HUES48 (cell line): ENCODE measurements at regions not wholly inside any gene's neighbourhood (a gene's known extent, or its start where the extent isn't known, plus 50 kb on each side); places are given as distances from the start of the nearest gene placed in this dataset.

Source experiments
- H3K27ac ChIP-seq: one replicate; pipeline ENCODE4 v1.7.0; 2013; ENCODE audit warnings: low read depth, low read length, inconsistent platforms
- H3K27me3 ChIP-seq: 2 replicates; pipeline ENCODE4 v1.6.1; 2013; ENCODE audit warnings: mild to moderate bottlenecking, low read length; ENCODE audit not compliant: control insufficient read depth, insufficient read depth
- H3K36me3 ChIP-seq: 2 replicates; pipeline ENCODE4 v1.6.1; 2013; ENCODE audit warnings: low read length; ENCODE audit not compliant: control insufficient read depth, insufficient read depth
- H3K4me1 ChIP-seq: 2 replicates; pipeline ENCODE4 v1.6.1; 2013; ENCODE audit warnings: mild to moderate bottlenecking, low read length; ENCODE audit not compliant: control insufficient read depth, insufficient read depth
- H3K4me3 ChIP-seq: 2 replicates; pipeline ENCODE4 v1.5.1; 2013; ENCODE audit warnings: mild to moderate bottlenecking, low read depth, low read length
- H3K9ac ChIP-seq: 2 replicates; pipeline ENCODE4 v1.6.1; 2013; ENCODE audit warnings: mild to moderate bottlenecking, low read depth, low read length, moderate library complexity
- H3K9me3 ChIP-seq: 2 replicates; pipeline ENCODE4 v1.6.1; 2013; ENCODE audit warnings: low read length; ENCODE audit not compliant: control insufficient read depth, insufficient read depth

DNA sequence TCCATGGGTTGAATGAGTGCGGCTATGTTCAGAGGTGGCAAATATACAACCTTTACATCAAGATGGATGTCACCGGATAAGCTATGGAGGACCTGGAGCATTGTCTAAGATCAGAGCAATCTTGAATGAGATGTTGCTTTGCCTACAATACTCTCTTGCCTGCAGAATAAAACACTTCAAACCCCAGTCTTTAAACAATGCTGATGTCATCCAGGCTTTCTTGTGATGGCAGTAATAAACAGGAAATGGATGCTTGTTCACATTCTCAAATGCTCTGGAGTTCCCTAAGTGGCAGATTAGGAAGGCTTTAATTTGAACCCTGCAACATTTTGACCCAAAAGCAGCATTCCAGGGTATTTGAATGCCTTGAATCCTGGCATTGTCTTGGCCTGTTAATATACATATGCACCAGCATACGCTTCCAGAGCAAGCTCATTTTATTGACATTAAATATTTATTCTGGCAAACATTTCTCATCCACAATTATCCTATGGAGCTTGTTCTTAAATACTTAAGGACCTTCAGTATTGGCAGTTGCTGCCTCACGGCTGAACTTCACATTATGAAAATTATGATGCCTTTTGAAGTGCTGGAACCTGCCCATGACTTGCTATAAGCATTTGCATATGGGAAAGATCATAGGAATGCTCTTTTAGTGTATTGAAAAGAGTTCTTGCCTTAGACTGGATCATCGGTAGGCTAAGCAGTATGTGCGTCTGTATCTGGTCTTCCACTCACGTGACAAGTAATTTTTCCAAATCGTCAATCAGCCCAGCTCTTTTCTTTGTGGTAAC is 422.7 kb downstream of the SIPA1L2 start:
- H3K36me3 ChIP-seq, result no peaks in the 10 kb centered on the region
- peaks cover 6% of the 10 kb centered on the region; the same call in 1 of the 2 replicates for H3K9me3 ChIP-seq
- no peaks in the 10 kb centered on the region for H3K27me3 ChIP-seq
- H3K27ac ChIP-seq, result no peak overlapping the region
- no peak overlapping the region for H3K9ac ChIP-seq
- no peak overlapping the region for H3K4me3 ChIP-seq
- H3K4me1 ChIP-seq, result peaks cover 10% of the 10 kb centered on the region; the same call in 1 of the 2 replicates

DNA sequence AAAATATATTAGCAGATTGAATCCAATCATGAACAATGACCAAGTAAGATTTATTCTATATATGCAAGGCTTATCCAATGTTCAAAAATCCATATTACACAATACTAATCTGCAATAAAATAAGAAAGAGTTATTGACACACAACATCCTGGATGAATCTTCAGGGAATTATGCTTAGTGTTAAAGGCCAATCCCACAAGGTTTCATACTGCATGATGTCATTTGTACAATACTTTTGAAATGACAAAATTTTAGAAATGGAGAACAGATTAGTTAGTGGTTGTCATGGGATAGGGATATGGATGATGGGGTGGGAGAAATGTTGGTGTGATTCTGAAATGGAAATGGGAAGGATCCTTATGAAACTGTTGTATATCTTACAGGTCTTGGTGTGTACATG is 425.7 kb downstream of the SIPA1L2 start:
- Histone ChIP-seq H3K4me3 (no peak overlapping the region), H3K4me1 (peaks cover 7% of the 10 kb centered on the region; the same call in 1 of the 2 replicates), H3K27ac (no peak overlapping the region), H3K27me3 (no peaks in the 10 kb centered on the region), H3K9me3 (peaks cover 21% of the 10 kb centered on the region), H3K36me3 (no peaks in the 10 kb centered on the region; the same call in 1 of the 2 replicates), H3K9ac (no peak overlapping the region)

DNA sequence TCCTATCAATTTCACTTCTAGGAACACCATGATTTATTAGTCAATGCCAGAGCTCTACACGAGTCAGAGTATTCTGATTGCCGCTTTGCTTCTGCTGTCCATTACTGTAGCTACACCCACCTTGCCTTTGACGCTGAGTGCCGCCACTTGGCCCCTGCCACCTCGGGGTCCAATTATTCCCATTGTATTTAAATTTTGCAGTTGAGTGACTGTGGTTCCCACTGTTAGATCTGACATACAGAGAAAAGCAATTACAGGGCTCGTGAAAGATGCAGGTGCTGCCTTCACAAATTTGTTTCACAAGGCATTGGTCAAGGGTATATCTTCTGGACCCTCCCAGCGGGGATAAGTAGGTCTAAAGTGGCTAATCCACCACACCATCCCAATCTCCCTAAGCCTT is 428.9 kb downstream of the SIPA1L2 start:
- Histone ChIP-seq H3K27ac (no peak overlapping the region), H3K4me1 (no peaks in the 10 kb centered on the region), H3K9me3 (peaks cover 21% of the 10 kb centered on the region), H3K9ac (no peak overlapping the region), H3K4me3 (no peak overlapping the region), H3K27me3 (no peaks in the 10 kb centered on the region), H3K36me3 (no peaks in the 10 kb centered on the region; the same call in 1 of the 2 replicates)

DNA sequence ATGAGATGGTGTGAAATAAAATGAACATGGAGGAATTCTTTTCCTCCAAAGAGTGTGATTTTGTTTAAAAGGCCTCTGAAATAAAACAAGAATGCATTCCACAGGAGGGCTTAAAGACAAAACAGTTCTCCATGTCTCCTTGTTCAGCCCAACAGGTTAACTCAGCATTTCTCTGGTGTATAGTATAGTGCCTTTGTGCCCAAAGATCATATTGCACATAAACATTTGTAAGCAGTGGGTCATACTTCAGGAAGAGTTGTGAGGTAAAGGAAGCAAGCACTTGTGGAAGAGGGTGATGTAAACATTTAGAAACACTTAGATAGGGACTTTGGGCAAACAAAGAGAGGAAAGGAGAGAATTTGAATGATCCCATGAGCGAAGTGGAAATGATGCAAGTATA is 433.9 kb downstream of the SIPA1L2 start:
- Histone ChIP-seq H3K27me3 (no peaks in the 10 kb centered on the region), H3K27ac (no peak overlapping the region), H3K4me1 (no peaks in the 10 kb centered on the region), H3K36me3 (no peaks in the 10 kb centered on the region), H3K4me3 (no peak overlapping the region), H3K9ac (no peak overlapping the region), H3K9me3 (peaks cover 6% of the 10 kb centered on the region; the same call in 1 of the 2 replicates)

DNA sequence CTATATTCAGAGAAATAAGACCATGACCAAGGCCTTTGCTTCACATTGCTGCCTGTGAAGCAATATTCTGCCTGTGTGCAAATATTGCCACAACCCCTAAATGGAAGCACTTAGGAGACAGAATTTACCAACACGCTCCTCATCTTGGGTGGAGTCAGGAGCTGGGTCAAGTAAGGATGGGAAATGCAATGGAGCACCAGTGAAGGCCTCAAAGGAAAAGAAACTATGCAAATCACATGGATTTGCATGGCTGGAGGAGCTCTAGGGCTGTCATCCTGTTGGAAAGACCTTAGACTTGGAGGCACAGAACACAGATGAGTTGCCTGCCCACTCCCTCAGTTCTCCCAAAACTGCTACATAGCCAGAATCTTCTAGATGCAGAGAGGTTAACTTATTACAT is 435.5 kb downstream of the SIPA1L2 start:
- H3K27ac ChIP-seq, result no peak overlapping the region
- H3K27me3 ChIP-seq, result no peaks in the 10 kb centered on the region
- no peak overlapping the region for H3K4me3 ChIP-seq

DNA sequence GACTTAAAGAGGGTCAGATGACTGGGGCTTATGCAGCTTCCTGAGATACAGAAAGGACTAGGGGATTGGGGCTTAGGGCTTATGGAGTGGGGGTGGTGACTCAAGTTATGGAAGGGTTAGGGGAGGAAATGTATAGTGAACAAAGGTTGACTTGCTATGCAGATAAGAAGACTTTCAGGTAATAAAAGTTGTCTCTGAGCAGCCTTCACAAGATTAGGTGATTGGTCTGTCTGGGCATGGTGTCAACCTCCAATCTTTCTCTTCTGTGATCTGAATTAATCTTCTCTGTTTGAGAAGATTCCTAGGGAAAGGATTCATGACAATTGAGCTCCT is 436.5 kb downstream of the SIPA1L2 start:
- H3K9ac ChIP-seq, result no peak overlapping the region
- H3K27me3 ChIP-seq, result no peaks in the 10 kb centered on the region
- H3K27ac ChIP-seq, result no peak overlapping the region
- no peak overlapping the region for H3K4me3 ChIP-seq
- H3K36me3 ChIP-seq, result no peaks in the 10 kb centered on the region
- H3K9me3 ChIP-seq, result no peaks in the 10 kb centered on the region
- H3K4me1 ChIP-seq, result no peaks in the 10 kb centered on the region

More for the DNA sequence above, 435.5 kb downstream of the SIPA1L2 start:
- H3K4me1 ChIP-seq, result no peaks in the 10 kb centered on the region
- H3K9me3 ChIP-seq, result no peaks in the 10 kb centered on the region
- no peaks in the 10 kb centered on the region for H3K36me3 ChIP-seq
- no peak overlapping the region for H3K9ac ChIP-seq

DNA sequence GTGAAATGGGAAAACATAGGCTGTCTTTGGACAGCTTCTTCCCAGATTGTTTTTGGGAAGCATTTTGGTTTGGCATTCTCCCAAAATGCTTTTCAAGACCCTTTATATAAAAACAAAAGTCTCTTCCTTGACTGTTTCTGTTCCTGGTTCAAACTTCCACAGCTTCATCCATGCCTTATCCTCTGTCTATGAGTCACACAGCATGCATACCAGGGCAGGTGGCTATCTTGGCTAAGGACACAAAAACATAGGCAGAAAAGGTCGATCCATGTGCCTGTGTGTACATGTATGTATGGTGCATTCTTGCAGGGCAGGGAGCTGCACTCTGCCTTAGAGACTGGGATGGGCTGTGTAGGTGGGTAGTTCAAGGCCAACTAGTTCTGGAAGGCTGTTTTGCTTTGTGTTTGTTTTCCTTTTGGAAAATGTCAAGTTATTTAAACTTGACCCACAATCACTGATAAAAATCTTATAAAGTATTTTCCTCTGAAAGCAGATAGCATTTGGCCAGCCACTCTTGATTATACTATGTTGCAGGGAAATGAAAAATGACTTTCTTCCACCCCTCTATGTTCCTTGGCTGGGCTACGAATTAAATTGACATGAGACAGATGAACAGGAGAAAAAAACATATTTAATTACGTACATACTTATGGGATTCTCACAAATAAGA is 437.0 kb downstream of the SIPA1L2 start:
- no peak overlapping the region for H3K4me3 ChIP-seq
- H3K4me1 ChIP-seq, result no peaks in the 10 kb centered on the region
- no peaks in the 10 kb centered on the region for H3K9me3 ChIP-seq
- H3K27me3 ChIP-seq, result no peaks in the 10 kb centered on the region
- no peak overlapping the region for H3K27ac ChIP-seq
- H3K36me3 ChIP-seq, result no peaks in the 10 kb centered on the region
- H3K9ac ChIP-seq, result no peak overlapping the region

DNA sequence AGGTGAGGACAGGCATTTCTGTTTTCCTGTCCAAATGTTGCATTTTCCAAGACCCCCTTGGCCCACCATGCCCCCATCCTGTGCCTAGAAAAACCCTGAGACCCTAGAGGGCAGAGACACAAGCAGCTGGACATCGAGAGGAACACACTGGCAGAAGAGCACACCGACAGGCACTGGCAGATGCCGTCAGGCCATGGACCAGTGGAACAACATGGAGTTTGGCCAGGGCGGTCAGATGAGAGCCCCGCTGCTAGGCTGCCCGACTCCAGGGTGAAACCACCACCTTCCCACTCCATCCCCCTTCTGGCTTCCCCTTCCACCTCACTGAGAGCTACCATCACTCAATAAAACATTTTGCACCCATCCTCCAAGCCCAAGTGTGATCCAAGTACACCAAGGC is 438.4 kb downstream of the SIPA1L2 start:
- H3K27me3 ChIP-seq, result no peaks in the 10 kb centered on the region

DNA sequence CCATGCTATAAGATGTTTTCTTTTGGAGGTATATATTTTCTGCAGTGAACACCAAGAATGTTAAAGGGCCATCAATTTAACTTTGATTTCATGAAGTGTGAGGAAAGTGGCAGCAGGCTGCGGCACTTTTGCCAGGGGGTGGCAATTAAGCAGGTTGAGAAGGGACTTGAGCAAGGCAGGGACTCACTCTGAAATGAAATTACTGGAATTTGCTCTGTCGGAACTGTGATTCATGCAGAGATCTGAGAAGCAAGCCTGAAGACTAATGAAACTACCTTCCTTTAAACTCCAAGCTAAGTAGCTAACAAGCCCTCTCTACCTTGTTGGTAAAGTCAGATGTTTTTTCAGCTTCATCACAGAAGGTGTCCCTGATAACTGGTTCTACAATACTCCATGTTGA is 441.6 kb downstream of the SIPA1L2 start:
- Histone ChIP-seq H3K9ac (no peak overlapping the region), H3K27ac (no peak overlapping the region), H3K27me3 (no peaks in the 10 kb centered on the region), H3K36me3 (peaks cover 6% of the 10 kb centered on the region; the same call in 1 of the 2 replicates), H3K9me3 (no peaks in the 10 kb centered on the region), H3K4me1 (no peaks in the 10 kb centered on the region), H3K4me3 (no peak overlapping the region)

More for the DNA sequence above, 438.4 kb downstream of the SIPA1L2 start:
- Histone ChIP-seq H3K9me3 (no peaks in the 10 kb centered on the region), H3K9ac (no peak overlapping the region), H3K27ac (no peak overlapping the region), H3K36me3 (no peaks in the 10 kb centered on the region), H3K4me3 (no peak overlapping the region), H3K4me1 (no peaks in the 10 kb centered on the region)

DNA sequence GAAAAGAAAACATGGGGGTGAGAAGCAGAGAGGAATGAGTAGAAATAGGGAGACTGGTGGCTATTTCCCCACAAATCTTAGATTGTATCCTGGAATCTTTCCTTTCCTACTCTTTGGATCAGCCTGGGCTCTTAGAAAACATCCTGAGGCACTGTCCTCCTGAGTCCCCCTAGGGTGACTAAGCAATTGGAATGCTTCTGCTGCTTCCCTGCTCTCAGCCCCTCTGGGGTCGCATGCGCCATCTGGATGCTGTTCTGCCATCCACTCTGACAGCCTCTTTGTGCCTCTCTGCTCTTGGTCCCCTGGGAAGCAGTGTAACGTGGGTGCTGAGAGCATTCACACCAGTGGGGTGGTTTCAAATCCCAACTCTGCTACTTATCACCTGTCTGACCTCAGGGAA is 443.0 kb downstream of the SIPA1L2 start:
- Histone ChIP-seq H3K4me1 (no peaks in the 10 kb centered on the region), H3K36me3 (peaks cover 6% of the 10 kb centered on the region; the same call in 1 of the 2 replicates), H3K9ac (no peak overlapping the region), H3K27ac (no peak overlapping the region), H3K27me3 (no peaks in the 10 kb centered on the region), H3K9me3 (no peaks in the 10 kb centered on the region), H3K4me3 (no peak overlapping the region)
